Right lobe of liver (tissue), 6 donors: ENCODE measurements at regions not wholly inside any gene's neighbourhood (a gene's known extent, or its start where the extent isn't known, plus 50 kb on each side); places are given as distances from the start of the nearest gene placed in this dataset.

ENCODE experiments used
- ATAC-seq, 4 donors: fragments of 200-7000 bp; cut with Tn5 transposase; one replicate each; pipeline ENCODE4 v1.9.1; 2020; ENCODE audit warnings: mild to moderate bottlenecking in 4 of 4, moderate library complexity in 4 of 4
- DNase-seq, 3 donors: peaks; one replicate each; pipeline ENCODE4 v3.0.0-alpha.2; 2020
- H3K27ac ChIP-seq, 3 donors: fragments of 200-600 bp; one replicate each; pipeline ENCODE4 v1.8.0; 2022
- H3K27me3 ChIP-seq, 2 donors: fragments of 200-600 bp; one replicate each; pipeline ENCODE4 v1.8.0; 2022
- H3K36me3 ChIP-seq, 4 donors: fragments of 200-600 bp; sonication (generic) in 1 of 4; one replicate each; pipeline versions ENCODE4 v1.5.1 to v1.8.0; 2017 to 2022; ENCODE audit warnings: control low read depth in 1 of 4
- H3K4me1 ChIP-seq, 4 donors: fragments of 200-600 bp; sonication (generic) in 1 of 4; one replicate each; pipeline versions ENCODE4 v1.5.1 to v1.8.0; 2017 to 2022; ENCODE audit warnings: control low read depth in 1 of 4
- H3K4me3 ChIP-seq, 3 donors: fragments of 200-600 bp; one replicate each; pipeline ENCODE4 v1.8.0; 2022
- H3K9me3 ChIP-seq, 4 donors: fragments of 200-600 bp; sonication (generic) in 1 of 4; one replicate each; pipeline versions ENCODE4 v1.5.1 to v1.8.0; 2017 to 2022; ENCODE audit warnings: control low read depth in 1 of 4
- CTCF ChIP-seq, 4 donors: fragments of 200-600 bp in 3 of 4; fragments of 450-650 bp in 1 of 4; IDR thresholded peaks; one replicate each; pipeline versions ENCODE4 v1.5.1 to v1.8.0; 2016 to 2022; ENCODE audit warnings: antibody characterized with exemption in 4 of 4, mild to moderate bottlenecking in 2 of 4
- POLR2A ChIP-seq: fragments of 450-650 bp; IDR thresholded peaks from one replicate; pipeline ENCODE4 v1.6.1; 2017; ENCODE audit warnings: antibody characterized with exemption, mild to moderate bottlenecking
- WGBS: methylation state at CpG from one replicate; pipeline ENCODE4 v1.1.6; 2018; ENCODE audit warnings: low coverage, low lambda C conversion rate; ENCODE audit not compliant: insufficient coverage; ENCODE audit errors: missing lambda C conversion rate; 5-methylcytosine and 5-hydroxymethylcytosine counted together
- intact Hi-C, 2 donors: fragments of 100-400 bp; cut with DNase I; formaldehyde crosslinking; loops; one replicate each; pipeline versions ENCODE4 v1.11.2 to v1.14.1; 2022
- donor health status: DM: no; HTN: yes; CAD: no.
- donor health status: DM: no; HTN: no; CAD: no.
- donor health status: DM: no; HTN: no; CAD: no.
- donor health status: DM: no; HTN: yes; CAD: no.
- donor health status: DM: no; HTN: yes; CAD: no.

DNA sequence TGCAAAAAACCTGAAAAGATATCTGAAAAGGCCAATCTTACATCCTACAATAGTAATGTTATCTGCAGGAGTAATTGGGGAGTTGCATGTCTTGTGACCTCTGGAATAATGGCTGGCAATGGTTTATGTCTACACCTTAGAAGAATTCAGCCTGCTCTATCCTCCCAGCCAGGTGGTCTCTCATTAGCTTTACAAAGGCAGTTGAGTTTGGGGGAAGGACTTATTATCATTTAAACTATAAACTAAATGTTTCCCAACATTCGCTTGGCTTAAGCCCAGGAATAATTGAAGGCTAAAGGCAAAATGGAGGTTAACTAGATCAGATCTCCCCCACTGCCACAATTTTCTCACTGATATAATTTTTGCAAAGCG lies 158.4 kb upstream of the SFSWAP start:
- Histone ChIP-seq H3K27me3 (no peaks in the 10 kb centered on the region), H3K4me3 (no peak overlapping the region), H3K27ac (no peak overlapping the region), H3K4me1 (no peaks in the 10 kb centered on the region), H3K36me3 (no peaks in the 10 kb centered on the region), H3K9me3 (no peaks in the 10 kb centered on the region)
- DNase-seq (no peak), ATAC-seq (no peak)
- intact Hi-C loops: no loop called here
- TF ChIP-seq POLR2A (no peak), CTCF (IDR thresholded peaks at IDR 0.05) (no peak)
- 72% methylated on average over 2 of the region's 2 CpGs for WGBS

DNA sequence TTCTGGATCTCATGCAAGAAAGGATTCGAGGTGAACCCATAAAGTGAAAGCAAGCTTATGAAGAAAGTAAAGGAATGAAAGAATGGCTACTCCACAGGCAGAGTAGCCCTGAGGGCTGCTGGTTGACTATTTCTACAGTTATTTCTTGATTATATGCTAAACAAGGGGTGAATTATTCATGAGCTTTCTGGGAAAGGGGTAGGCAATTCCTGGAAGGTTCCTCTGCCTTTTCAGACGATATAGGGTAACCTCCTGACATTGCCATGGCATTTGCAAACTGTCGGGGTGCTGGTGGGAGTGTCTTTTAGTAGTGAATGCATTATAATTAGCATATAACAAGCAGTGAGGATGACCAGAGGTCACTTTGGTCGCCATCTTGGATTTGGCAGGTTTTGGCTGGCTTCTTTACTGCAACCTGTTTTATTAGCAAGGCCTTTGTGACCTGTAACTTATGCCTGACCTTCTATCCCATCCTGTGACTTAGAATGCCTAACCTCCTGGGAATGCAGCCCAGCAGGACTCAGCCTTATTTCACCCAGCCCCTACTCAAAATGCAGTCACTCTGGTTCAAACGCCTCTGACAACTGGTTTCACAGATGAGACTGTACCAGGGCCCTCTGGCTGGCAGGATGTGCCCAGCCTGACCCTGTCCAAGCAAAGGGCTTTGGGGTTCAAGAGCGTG lies 157.7 kb upstream of the SFSWAP start:
- DNase-seq: no peak
- ATAC-seq: no peak
- H3K4me3 ChIP-seq: no peak overlapping the region
- H3K27ac ChIP-seq: no peak overlapping the region
- H3K36me3 ChIP-seq: no peaks in the 10 kb centered on the region
- TF ChIP-seq CTCF (IDR thresholded peaks at IDR 0.05): no peak
- TF ChIP-seq POLR2A: no peak
- no peaks in the 10 kb centered on the region for H3K27me3 ChIP-seq
- H3K4me1 ChIP-seq: no peaks in the 10 kb centered on the region
- intact Hi-C loops: no loop called here
- H3K9me3 ChIP-seq: no peaks in the 10 kb centered on the region
- WGBS: 53% methylated on average over 4 of the region's 6 CpGs

DNA sequence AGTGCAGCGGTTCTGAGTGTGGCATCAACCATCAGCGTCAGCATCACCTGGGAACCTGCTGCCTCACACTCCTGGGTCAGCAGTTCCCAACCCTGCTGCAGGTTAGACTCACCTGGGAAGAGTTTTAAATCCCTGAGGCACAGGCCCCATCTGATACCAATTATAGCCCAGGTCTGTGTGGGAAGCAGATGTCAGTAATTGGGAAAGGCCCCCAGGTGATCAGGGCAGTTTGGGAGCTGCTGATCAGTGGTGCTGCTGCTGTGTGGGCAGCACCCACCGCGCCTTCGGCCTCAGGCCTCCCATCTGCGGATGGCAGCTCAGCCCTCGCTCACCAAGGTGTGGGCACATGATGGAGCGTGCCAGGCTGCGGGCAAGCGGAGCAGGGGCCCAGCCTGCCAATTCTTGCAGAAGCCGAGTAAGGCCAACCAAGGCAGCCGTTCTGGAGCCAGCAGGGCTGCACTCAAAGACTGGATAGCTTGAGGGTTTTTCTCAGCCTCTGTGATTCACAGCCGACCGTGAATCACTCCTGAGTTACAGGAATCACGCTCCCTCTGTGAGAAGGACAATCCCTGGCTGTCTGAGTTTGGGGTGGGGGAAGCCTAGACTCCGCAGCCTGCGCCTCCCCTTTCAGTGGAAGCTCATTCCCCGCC lies 155.6 kb upstream of the SFSWAP start:
- TF ChIP-seq CTCF (IDR thresholded peaks at IDR 0.05): no peak
- TF ChIP-seq POLR2A: no peak
- Histone ChIP-seq H3K36me3 (no peaks in the 10 kb centered on the region), H3K4me1 (no peaks in the 10 kb centered on the region), H3K4me3 (no peak overlapping the region), H3K27ac (no peak overlapping the region), H3K27me3 (no peaks in the 10 kb centered on the region), H3K9me3 (no peaks in the 10 kb centered on the region)
- 70% methylated on average over 4 of the region's 18 CpGs for WGBS
- intact Hi-C loops: no loop called here
- DNase-seq (no peak), ATAC-seq (no peak)

- Histone ChIP-seq H3K4me3 (no peak overlapping the region), H3K4me1 (no peaks in the 10 kb centered on the region), H3K27me3 (no peaks in the 10 kb centered on the region), H3K36me3 (no peaks in the 10 kb centered on the region), H3K9me3 (no peaks in the 10 kb centered on the region), H3K27ac (no peak overlapping the region)
- DNase-seq: no peak
- WGBS: no CpG with 5 or more reads among the region's 13 CpGs
- ATAC-seq: no peak
- TF ChIP-seq POLR2A: no peak
- no peak for TF ChIP-seq CTCF (IDR thresholded peaks at IDR 0.05)
- intact Hi-C loops: no loop called here
Observed at GRCh38 chr12:131555866-131556265, 155.0 kb upstream of the SFSWAP start.
